DOHH2 (cell line): ENCODE measurements at regions not wholly inside any gene's neighbourhood (a gene's known extent, or its start where the extent isn't known, plus 50 kb on each side); places are given as distances from the start of the nearest gene placed in this dataset.

ENCODE experiments used
- H3F3A ChIP-seq: fragments of 200-600 bp; sonication (generic), shearing (Covaris generic); 2 replicates; pipeline ENCODE4 v1.6.0; 2016; ENCODE audit warnings: antibody characterized with exemption, mild to moderate bottlenecking; ENCODE audit not compliant: control insufficient read depth, insufficient read depth
- H3K27ac ChIP-seq: fragments of 200-600 bp; sonication (generic); 2 replicates; pipeline ENCODE4 v1.5.1; 2014; ENCODE audit warnings: low read depth, mild to moderate bottlenecking, low read length, moderate library complexity
- H3K27me3 ChIP-seq: fragments of 200-600 bp; sonication (generic); 2 replicates; pipeline ENCODE4 v1.6.1; 2014; ENCODE audit warnings: mild to moderate bottlenecking, low read length, mixed read lengths; ENCODE audit not compliant: control insufficient read depth
- H3K36me3 ChIP-seq: fragments of 200-600 bp; sonication (generic); 2 replicates; pipeline ENCODE4 v1.6.1; 2014; ENCODE audit warnings: mild to moderate bottlenecking, low read length, moderate library complexity, mixed read lengths; ENCODE audit not compliant: control insufficient read depth
- H3K4me1 ChIP-seq: fragments of 200-600 bp; sonication (generic); 2 replicates; pipeline ENCODE4 v1.6.1; 2014; ENCODE audit warnings: mild to moderate bottlenecking, low read length, mixed read lengths; ENCODE audit not compliant: control insufficient read depth
- H3K4me2 ChIP-seq: fragments of 200-600 bp; sonication (generic); 2 replicates; pipeline ENCODE4 v1.6.0; 2014; ENCODE audit warnings: mild to moderate bottlenecking, low read length, moderate library complexity
- H3K4me3 ChIP-seq: fragments of 200-600 bp; sonication (generic); 2 replicates; pipeline ENCODE4 v1.5.1; 2014; ENCODE audit warnings: mild to moderate bottlenecking, low read length, mixed read lengths
- H3K79me2 ChIP-seq: fragments of 200-600 bp; sonication (generic); 2 replicates; pipeline ENCODE4 v1.6.1; 2014; ENCODE audit warnings: mild to moderate bottlenecking, low read length, mixed read lengths; ENCODE audit not compliant: control insufficient read depth
- H3K9me2 ChIP-seq: fragments of 200-600 bp; sonication (generic); replicated peaks from 2 replicates; pipeline ENCODE4 v1.6.1; 2014; ENCODE audit warnings: mild to moderate bottlenecking, low read length, mixed read lengths; ENCODE audit not compliant: control insufficient read depth
- H3K9me3 ChIP-seq: fragments of 200-600 bp; sonication (generic); 2 replicates; pipeline ENCODE4 v1.6.1; 2014; ENCODE audit warnings: antibody characterized with exemption, low read length, mixed read lengths; ENCODE audit not compliant: control insufficient read depth, insufficient read depth
- H4K20me1 ChIP-seq: fragments of 200-600 bp; sonication (generic); 2 replicates; pipeline ENCODE4 v1.6.0; 2014; ENCODE audit warnings: low read depth, mild to moderate bottlenecking, antibody characterized with exemption, low read length, moderate library complexity; ENCODE audit not compliant: control insufficient read depth, insufficient read depth
- EZH2phosphoT487 ChIP-seq: fragments of 200-600 bp; sonication (generic); IDR thresholded peaks from 2 replicates; pipeline ENCODE4 v1.6.1; 2017; ENCODE audit warnings: borderline replicate concordance, mild to moderate bottlenecking, antibody characterized with exemption, low read length, moderate library complexity, mixed read lengths
- TF ChIP-seq, protein P1 (sequence below): fragments of 200-600 bp; sonication (generic); IDR thresholded peaks from one replicate; pipeline ENCODE4 v1.5.1; 2014; ENCODE audit warnings: antibody characterized with exemption, mild to moderate bottlenecking, low read depth, low read length; ENCODE audit not compliant: poor library complexity, severe bottlenecking

DNA sequence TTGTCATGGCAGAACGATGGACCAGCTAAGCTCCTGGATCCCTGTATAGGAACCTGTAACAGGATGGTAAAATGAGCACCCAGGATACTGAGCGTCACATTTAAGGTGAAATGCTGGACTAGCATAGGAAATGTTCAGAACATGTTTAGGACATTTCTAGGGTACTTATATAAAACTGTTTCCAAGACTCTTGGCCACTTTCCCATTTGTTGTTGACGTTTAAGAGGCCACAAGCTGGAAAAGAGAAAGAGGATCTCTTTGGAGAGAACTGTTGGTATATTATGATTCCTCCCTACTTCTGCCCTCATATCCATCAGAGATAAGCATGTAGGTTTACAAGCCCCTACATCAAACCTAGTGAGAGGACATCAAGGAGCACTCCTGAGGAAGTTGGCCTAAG is 57.5 kb downstream of the SCN11A start:
- Histone ChIP-seq H3K27me3 (peaks cover 11% of the 10 kb centered on the region; the same call in 1 of the 2 replicates), H3K4me1 (no peaks in the 10 kb centered on the region), H3F3A (no peaks in the 10 kb centered on the region), H3K9me2 (no peaks in the 10 kb centered on the region), H3K4me2 (no peak overlapping the region), H4K20me1 (no peaks in the 10 kb centered on the region), H3K27ac (no peak overlapping the region), H3K9me3 (no peaks in the 10 kb centered on the region), H3K4me3 (no peak overlapping the region), H3K36me3 (no peaks in the 10 kb centered on the region), H3K79me2 (no peaks in the 10 kb centered on the region)
- no peak for TF ChIP-seq EZH2phosphoT487

DNA sequence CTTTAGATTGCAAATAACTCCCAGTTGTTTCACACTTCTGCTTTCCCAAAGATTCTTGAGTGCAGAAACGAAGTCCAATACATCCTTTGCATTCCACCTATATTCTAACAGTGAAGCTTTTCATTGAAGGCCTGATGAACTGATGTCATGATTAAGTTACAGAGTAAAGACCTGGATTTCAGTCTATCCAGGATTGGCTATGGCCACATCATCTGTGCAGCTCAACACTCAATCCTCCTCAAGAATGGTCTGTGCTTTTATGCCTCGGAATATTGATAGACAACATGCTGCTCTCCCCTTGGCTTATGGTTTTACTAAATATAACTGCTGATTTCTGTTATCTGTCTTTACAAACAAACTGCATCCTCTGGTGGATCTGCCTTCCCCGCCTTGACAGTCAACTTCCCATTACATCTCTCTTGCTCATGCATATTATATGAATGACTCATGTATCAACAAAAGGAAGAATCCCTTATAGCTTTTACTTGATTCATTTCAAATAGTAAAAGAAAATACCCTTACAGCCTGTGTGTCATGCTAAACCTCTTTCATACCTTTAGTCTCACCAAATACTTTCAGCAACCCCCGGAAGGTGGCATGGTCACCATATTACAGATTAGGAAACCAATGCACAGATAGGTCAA is 59.5 kb downstream of the SCN11A start:
- Histone ChIP-seq H3K4me2 (no peak overlapping the region), H4K20me1 (no peaks in the 10 kb centered on the region), H3K27ac (no peak overlapping the region), H3K79me2 (no peaks in the 10 kb centered on the region), H3K9me2 (no peaks in the 10 kb centered on the region), H3K4me3 (no peak overlapping the region), H3F3A (no peaks in the 10 kb centered on the region), H3K36me3 (no peaks in the 10 kb centered on the region), H3K9me3 (no peaks in the 10 kb centered on the region), H3K4me1 (no peaks in the 10 kb centered on the region), H3K27me3 (peaks cover 15% of the 10 kb centered on the region; the same call in 1 of the 2 replicates)
- no peak for TF ChIP-seq EZH2phosphoT487
- TF ChIP-seq, protein P1, sequence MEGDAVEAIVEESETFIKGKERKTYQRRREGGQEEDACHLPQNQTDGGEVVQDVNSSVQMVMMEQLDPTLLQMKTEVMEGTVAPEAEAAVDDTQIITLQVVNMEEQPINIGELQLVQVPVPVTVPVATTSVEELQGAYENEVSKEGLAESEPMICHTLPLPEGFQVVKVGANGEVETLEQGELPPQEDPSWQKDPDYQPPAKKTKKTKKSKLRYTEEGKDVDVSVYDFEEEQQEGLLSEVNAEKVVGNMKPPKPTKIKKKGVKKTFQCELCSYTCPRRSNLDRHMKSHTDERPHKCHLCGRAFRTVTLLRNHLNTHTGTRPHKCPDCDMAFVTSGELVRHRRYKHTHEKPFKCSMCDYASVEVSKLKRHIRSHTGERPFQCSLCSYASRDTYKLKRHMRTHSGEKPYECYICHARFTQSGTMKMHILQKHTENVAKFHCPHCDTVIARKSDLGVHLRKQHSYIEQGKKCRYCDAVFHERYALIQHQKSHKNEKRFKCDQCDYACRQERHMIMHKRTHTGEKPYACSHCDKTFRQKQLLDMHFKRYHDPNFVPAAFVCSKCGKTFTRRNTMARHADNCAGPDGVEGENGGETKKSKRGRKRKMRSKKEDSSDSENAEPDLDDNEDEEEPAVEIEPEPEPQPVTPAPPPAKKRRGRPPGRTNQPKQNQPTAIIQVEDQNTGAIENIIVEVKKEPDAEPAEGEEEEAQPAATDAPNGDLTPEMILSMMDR: no peak

DNA sequence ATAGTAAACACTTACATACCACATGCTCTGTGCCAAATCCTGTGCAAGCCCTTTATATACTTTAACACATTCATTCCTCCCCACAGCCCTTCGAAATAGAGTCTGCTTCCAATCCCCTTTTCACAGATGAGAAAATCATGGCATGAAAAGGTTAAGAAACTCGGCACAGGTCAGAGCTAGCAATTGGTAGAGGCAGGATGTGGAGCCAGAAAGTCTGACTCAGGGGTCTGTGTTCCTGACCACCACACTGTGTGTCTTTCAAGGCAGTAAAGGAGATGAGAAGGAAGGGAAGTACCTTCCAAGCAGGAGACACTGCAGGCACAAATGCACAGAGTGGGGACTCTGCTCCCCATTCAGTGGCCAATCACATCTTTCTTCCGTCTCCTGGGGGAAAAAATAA is 61.1 kb downstream of the SCN11A start:
- Histone ChIP-seq H3K79me2 (no peaks in the 10 kb centered on the region), H3K4me1 (no peaks in the 10 kb centered on the region), H3K4me2 (no peak overlapping the region), H3K27ac (no peak overlapping the region), H3K9me3 (no peaks in the 10 kb centered on the region), H4K20me1 (no peaks in the 10 kb centered on the region), H3K27me3 (peaks cover 15% of the 10 kb centered on the region; the same call in 1 of the 2 replicates), H3K36me3 (no peaks in the 10 kb centered on the region), H3K4me3 (no peak overlapping the region), H3F3A (no peaks in the 10 kb centered on the region), H3K9me2 (no peaks in the 10 kb centered on the region)
- TF ChIP-seq EZH2phosphoT487: no peak

DNA sequence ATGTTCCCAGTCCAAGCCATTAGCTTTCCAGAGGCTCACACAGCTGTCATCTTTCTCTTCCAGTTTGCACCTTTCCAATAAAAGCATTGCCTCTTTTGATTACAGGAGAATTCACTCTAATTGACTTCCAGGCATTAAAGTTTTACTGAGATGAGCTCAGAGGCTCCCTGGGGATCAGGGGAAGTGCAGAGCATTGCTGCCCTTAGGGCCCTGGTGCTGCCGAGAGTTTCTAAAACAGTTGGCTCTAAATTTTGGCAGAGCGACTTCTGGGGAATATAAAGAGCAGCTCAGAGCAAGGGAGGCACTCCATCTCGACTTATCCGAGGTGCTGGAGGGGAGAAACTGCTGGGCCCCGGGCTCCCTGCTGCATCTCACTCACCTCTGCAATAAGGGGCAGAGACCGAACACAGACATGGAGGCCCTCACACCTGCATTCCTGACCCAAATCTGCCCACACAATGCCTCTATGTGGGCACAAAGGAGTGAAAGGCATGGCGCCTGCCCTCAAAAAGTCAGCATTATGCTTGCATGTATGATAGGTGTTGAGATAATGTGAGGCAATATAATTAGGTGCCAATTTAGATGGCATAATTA is 61.7 kb downstream of the SCN11A start:
- no peaks in the 10 kb centered on the region for H3K4me1 ChIP-seq
- H4K20me1 ChIP-seq: no peaks in the 10 kb centered on the region
- H3K4me2 ChIP-seq: no peak overlapping the region
- H3K9me3 ChIP-seq: no peaks in the 10 kb centered on the region
- no peaks in the 10 kb centered on the region for H3K79me2 ChIP-seq
- no peaks in the 10 kb centered on the region for H3K9me2 ChIP-seq
- H3K36me3 ChIP-seq: no peaks in the 10 kb centered on the region
- H3F3A ChIP-seq: no peaks in the 10 kb centered on the region
- no peak overlapping the region for H3K4me3 ChIP-seq
- TF ChIP-seq EZH2phosphoT487: no peak
- TF ChIP-seq, protein P1: no peak
- H3K27ac ChIP-seq: no peak overlapping the region
- H3K27me3 ChIP-seq: peaks cover 15% of the 10 kb centered on the region; the same call in 1 of the 2 replicates
